Suprapubic skin (tissue), 4 donors: ENCODE measurements at regions not wholly inside any gene's neighbourhood (a gene's known extent, or its start where the extent isn't known, plus 50 kb on each side); places are given as distances from the start of the nearest gene placed in this dataset.

Experiments used
- DNase-seq, 2 donors: peaks; one replicate each; pipeline ENCODE4 v3.0.0-alpha.2; 2019; ENCODE audit warnings: low spot score in 2 of 2
- H3K27ac ChIP-seq: fragments of 200-600 bp; sonication (generic); one replicate; pipeline ENCODE4 v1.5.1; 2019
- H3K27me3 ChIP-seq: fragments of 200-600 bp; sonication (generic); one replicate; pipeline ENCODE4 v1.5.1; 2019
- H3K36me3 ChIP-seq: fragments of 200-600 bp; sonication (generic); one replicate; pipeline ENCODE4 v1.5.1; 2019
- H3K4me1 ChIP-seq: fragments of 200-600 bp; sonication (generic); one replicate; pipeline ENCODE4 v1.5.1; 2019
- H3K4me3 ChIP-seq: fragments of 200-600 bp; sonication (generic); one replicate; pipeline ENCODE4 v1.5.1; 2019; ENCODE audit warnings: mild to moderate bottlenecking
- H3K9me3 ChIP-seq: fragments of 200-600 bp; sonication (generic); one replicate; pipeline ENCODE4 v1.5.1; 2019
- EP300 ChIP-seq: sonication (generic); formaldehyde crosslinking; IDR thresholded peaks from one replicate; pipeline ENCODE4 v1.6.1; 2017; ENCODE audit warnings: antibody characterized with exemption
- POLR2A ChIP-seq, 2 donors: fragments of 450-650 bp; IDR thresholded peaks; one replicate each; pipeline ENCODE4 v1.6.1; 2017; ENCODE audit warnings: antibody characterized with exemption in 2 of 2, mild to moderate bottlenecking in 2 of 2, moderate library complexity in 2 of 2
- POLR2AphosphoS5 ChIP-seq, 3 donors: sonication (generic); formaldehyde crosslinking; IDR thresholded peaks; one replicate each; pipeline ENCODE4 v1.6.1; 2017; ENCODE audit warnings: antibody characterized with exemption in 3 of 3
- WGBS: methylation state at CpG from one replicate; pipeline ENCODE4 v1.1.5; 2018; 5-methylcytosine and 5-hydroxymethylcytosine counted together
- TF ChIP-seq, protein P1 (sequence below), 2 donors: fragments of 200-600 bp in 1 of 2; fragments of 450-650 bp in 1 of 2; sonication (generic) in 1 of 2; IDR thresholded peaks; one replicate each; pipeline ENCODE4 v1.5.1; 2016 to 2019; ENCODE audit warnings: antibody characterized with exemption in 2 of 2, mild to moderate bottlenecking in 1 of 2, moderate library complexity in 1 of 2

DNA sequence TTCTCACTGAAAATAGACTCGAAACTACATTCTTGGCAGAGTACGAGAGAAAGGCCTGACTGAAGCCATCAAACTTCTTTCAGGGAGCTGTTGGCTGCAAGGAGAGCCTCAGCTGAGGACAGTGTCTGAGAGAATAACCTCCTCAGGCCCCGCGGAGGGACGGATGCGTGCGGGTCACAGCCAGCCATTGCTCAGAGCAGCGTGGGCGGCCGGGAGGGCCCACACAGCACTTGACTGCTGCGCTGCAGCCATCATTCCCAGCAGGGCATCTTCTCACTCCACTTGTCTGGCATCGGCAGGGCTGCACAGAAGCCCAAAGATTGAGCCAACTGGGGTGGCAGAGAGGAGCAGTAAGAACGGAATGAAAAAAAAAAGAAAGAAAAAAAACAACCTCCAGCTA is 113.5 kb downstream of the XCL2 start:
- Histone ChIP-seq H3K4me3 (no peak overlapping the region), H3K4me1 (peaks cover 2% of the 10 kb centered on the region), H3K27me3 (no peaks in the 10 kb centered on the region), H3K9me3 (no peaks in the 10 kb centered on the region), H3K27ac (no peak overlapping the region), H3K36me3 (no peaks in the 10 kb centered on the region)
- no peak for DNase-seq
- WGBS = 85% methylated on average over 13 of the region's 13 CpGs
- TF ChIP-seq, protein P1, sequence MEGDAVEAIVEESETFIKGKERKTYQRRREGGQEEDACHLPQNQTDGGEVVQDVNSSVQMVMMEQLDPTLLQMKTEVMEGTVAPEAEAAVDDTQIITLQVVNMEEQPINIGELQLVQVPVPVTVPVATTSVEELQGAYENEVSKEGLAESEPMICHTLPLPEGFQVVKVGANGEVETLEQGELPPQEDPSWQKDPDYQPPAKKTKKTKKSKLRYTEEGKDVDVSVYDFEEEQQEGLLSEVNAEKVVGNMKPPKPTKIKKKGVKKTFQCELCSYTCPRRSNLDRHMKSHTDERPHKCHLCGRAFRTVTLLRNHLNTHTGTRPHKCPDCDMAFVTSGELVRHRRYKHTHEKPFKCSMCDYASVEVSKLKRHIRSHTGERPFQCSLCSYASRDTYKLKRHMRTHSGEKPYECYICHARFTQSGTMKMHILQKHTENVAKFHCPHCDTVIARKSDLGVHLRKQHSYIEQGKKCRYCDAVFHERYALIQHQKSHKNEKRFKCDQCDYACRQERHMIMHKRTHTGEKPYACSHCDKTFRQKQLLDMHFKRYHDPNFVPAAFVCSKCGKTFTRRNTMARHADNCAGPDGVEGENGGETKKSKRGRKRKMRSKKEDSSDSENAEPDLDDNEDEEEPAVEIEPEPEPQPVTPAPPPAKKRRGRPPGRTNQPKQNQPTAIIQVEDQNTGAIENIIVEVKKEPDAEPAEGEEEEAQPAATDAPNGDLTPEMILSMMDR (IDR thresholded peaks at IDR 0.05) = no peak
- TF ChIP-seq POLR2AphosphoS5 (IDR thresholded peaks at IDR 0.05) (no peak), POLR2A (IDR thresholded peaks at IDR 0.05) (no peak), EP300 (no peak)

DNA sequence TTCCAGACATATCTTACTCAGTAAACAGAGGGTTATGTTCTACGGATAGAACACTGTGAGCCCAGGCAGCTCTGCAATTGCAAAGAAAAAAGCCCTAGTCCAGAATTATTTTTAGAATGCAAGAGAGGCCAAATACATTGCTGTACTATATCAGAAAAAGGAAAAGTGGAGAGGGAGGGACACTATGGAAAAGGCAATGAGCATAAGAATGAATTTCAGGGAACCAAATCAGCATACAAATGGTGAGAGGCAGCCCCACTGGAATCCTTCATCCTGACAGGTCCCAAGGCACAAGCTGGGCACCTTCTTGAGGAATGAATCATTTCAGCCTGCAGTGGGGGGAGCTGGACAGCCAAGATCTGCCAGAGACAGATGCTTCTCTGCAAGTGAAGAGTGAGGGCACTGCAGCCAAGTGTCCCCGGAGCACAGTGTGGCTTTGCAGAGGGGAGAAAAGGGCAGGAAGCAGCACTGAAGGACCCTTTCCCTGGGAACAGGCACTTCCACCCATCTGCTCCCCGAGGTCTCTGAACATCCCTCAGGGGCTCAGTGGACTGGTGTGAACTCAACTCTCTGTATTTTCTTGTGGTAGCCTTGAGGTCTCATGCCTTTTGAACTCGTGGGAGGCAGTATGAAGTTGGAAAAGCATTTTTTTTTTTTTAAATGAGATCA is 115.6 kb downstream of the XCL2 start:
- Histone ChIP-seq H3K36me3 (no peaks in the 10 kb centered on the region), H3K9me3 (no peaks in the 10 kb centered on the region), H3K4me1 (peaks cover 2% of the 10 kb centered on the region), H3K4me3 (no peak overlapping the region), H3K27ac (no peak overlapping the region), H3K27me3 (no peaks in the 10 kb centered on the region)
- DNase-seq = no peak
- WGBS = 71% methylated on average over 3 of the region's 4 CpGs
- TF ChIP-seq EP300 (peak; percentile 12), POLR2AphosphoS5 (IDR thresholded peaks at IDR 0.05) (no peak), POLR2A (IDR thresholded peaks at IDR 0.05) (no peak)
- TF ChIP-seq, protein P1 (IDR thresholded peaks at IDR 0.05) = no peak

DNA sequence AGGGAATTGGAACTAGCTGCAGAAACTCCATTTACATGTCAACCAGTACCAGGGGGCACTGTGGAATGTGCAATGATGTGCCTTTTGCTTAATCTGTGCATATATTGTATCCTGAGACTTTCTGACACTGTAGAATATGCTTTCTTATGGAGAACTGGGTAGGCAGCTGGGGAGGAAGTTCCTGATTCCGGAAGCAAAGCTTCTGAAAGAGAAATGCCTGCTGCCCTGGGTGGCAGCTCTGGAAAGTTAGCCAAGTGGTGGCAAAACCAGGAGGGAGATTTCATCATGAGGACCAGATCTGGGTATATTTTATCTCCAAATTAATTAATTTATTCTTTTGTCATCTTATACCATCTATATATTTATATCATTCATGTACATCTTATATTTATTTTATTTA is 116.7 kb downstream of the XCL2 start:
- TF ChIP-seq, protein P1 (IDR thresholded peaks at IDR 0.05) = no peak
- no peak for TF ChIP-seq POLR2AphosphoS5 (IDR thresholded peaks at IDR 0.05)
- no peak for TF ChIP-seq POLR2A (IDR thresholded peaks at IDR 0.05)
- no peak for TF ChIP-seq EP300
- no peak overlapping the region for H3K4me3 ChIP-seq
- peaks cover 2% of the 10 kb centered on the region for H3K4me1 ChIP-seq
- WGBS = 62% methylated on average over 1 of the region's 1 CpG
- no peaks in the 10 kb centered on the region for H3K9me3 ChIP-seq
- H3K36me3 ChIP-seq = no peaks in the 10 kb centered on the region
- no peak overlapping the region for H3K27ac ChIP-seq
- no peak for DNase-seq
- H3K27me3 ChIP-seq = no peaks in the 10 kb centered on the region

DNA sequence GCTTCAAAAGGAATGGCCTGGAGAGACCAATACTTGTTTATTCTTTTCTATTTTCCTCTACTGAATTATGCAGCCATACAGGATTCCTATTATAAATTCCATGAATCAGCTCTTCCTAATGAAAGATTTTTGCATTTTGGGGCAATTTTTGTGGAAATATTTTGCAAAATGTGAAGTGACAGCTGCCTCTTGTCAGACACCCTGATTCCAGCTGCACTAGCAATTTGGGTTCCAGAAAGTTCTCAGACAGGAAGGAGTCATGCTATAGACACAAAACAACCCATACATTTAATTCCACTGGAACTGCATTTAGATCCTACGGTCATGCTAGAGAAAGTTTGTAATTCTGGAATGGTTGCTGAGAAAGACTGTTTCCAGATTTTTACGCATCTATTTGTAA is 119.5 kb downstream of the XCL2 start:
- 87% methylated on average over 2 of the region's 2 CpGs for WGBS
- Histone ChIP-seq H3K27me3 (no peaks in the 10 kb centered on the region), H3K9me3 (no peaks in the 10 kb centered on the region), H3K4me1 (peaks cover 2% of the 10 kb centered on the region), H3K4me3 (no peak overlapping the region), H3K36me3 (no peaks in the 10 kb centered on the region), H3K27ac (no peak overlapping the region)
- DNase-seq = no peak
- TF ChIP-seq EP300 (no peak), POLR2A (IDR thresholded peaks at IDR 0.05) (no peak), POLR2AphosphoS5 (IDR thresholded peaks at IDR 0.05) (no peak)
- TF ChIP-seq, protein P1 (IDR thresholded peaks at IDR 0.05) = no peak

DNA sequence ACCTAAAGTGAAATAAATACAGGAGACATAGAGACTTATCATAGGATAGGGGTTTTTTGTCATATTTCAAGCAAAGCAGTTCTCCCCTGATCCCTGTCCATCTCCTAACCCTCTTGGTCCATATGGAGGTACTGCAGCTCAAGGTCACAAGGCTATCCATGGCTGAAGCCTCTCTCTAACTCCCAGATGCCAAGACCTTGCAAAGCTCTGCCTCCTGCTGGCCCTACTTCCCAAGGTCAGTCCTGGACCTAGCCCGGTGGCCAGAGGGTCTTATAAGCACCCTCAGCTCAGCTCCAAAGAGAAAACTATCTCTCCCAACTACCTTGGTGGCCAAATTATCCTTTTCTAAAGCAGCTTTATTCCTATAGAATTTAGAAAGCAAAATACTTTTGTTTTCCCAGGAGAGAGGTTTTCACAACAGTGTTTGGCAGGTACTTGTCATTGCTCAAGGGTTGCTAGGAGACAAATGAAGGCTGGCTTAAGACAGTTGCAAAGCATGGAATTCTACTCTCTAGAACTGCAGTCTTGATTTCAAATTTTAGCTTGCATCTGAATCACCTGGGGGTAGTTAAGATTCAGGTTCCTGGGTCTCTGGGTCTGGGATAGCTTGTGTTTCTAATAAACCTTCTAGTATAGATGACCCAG is 121.5 kb downstream of the XCL2 start:
- Histone ChIP-seq H3K4me3 (no peak overlapping the region), H3K27me3 (no peaks in the 10 kb centered on the region), H3K9me3 (no peaks in the 10 kb centered on the region), H3K4me1 (no peaks in the 10 kb centered on the region), H3K36me3 (no peaks in the 10 kb centered on the region), H3K27ac (no peak overlapping the region)
- TF ChIP-seq POLR2AphosphoS5 (IDR thresholded peaks at IDR 0.05) (no peak), EP300 (no peak), POLR2A (IDR thresholded peaks at IDR 0.05) (no peak)
- TF ChIP-seq, protein P1 (IDR thresholded peaks at IDR 0.05) = no peak
- WGBS = 93% methylated on average over 1 of the region's 1 CpG
- no peak for DNase-seq
